ENCODE measurements at regions not wholly inside any gene's neighbourhood (a gene's known extent, or its start where the extent isn't known, plus 50 kb on each side); places are given as distances from the start of the nearest gene placed in this dataset.

DNA sequence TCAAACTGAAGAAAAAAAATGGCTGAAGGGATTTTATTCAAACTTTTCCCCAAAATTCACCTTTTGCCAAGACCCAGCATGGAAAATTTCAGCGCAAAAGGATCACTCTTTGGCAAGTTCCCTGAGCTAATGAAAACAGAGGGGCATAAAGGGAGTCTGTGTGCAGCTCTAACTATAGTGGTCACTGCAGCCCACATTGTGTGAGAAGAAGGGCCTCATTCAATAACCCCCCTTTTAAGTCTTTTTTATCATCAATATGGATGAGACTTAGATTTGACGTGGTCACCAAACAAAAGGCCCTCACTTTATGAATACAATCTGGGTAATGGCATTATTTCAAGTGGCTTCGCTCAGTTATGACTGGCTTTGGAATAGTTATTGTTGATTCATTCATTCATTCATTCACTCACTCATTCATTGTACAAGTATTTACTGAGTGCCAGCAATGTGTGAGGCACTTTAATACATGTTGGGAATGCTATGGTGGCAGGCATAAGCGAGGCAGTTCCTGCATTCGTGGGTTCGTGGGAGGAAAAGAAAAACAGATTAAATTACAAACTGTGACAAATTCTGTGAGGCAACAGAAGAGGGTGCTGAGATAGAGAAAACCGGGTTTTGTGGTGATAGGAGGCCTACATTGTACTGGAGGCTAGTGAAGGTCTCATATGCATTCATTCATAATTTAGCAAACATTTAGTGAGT lies 145.7 kb upstream of the KLF4 start:
- TF ChIP-seq MAX (IDR thresholded peaks at IDR 0.05; ENCODE audit: low read depth, low read length): no peak
- no peak for TF ChIP-seq POLR2A (IDR thresholded peaks at IDR 0.05; ENCODE audit: extremely low read depth, insufficient read length)
- no peak for TF ChIP-seq CTCF (IDR thresholded peaks at IDR 0.05; ENCODE audit: low read depth, low read length)
- TF ChIP-seq MYC (IDR thresholded peaks at IDR 0.05; ENCODE audit: low read depth, low read length): no peak
- peak; percentile 81 for DNase-seq (ENCODE audit: low read depth)
- peak overlapping the region; percentile 32 for H3K4me3 ChIP-seq (ENCODE audit: low read depth, low read length)

- H3K4me3 ChIP-seq (ENCODE audit: low read depth, low read length): no peak overlapping the region
- TF ChIP-seq POLR2A (IDR thresholded peaks at IDR 0.05; ENCODE audit: extremely low read depth, insufficient read length) (no peak), MYC (IDR thresholded peaks at IDR 0.05; ENCODE audit: low read depth, low read length) (no peak), CTCF (IDR thresholded peaks at IDR 0.05; ENCODE audit: low read depth, low read length) (no peak), MAX (IDR thresholded peaks at IDR 0.05; ENCODE audit: low read depth, low read length) (no peak)
- no peak for DNase-seq (ENCODE audit: low read depth)
Measured at GRCh38 chr9:107633406-107633805, 143.8 kb upstream of the KLF4 start.

- DNase-seq (ENCODE audit: low read depth): no peak
- TF ChIP-seq POLR2A (IDR thresholded peaks at IDR 0.05; ENCODE audit: extremely low read depth, insufficient read length) (no peak), MAX (IDR thresholded peaks at IDR 0.05; ENCODE audit: low read depth, low read length) (no peak), MYC (IDR thresholded peaks at IDR 0.05; ENCODE audit: low read depth, low read length) (no peak), CTCF (IDR thresholded peaks at IDR 0.05; ENCODE audit: low read depth, low read length) (no peak)
- H3K4me3 ChIP-seq (ENCODE audit: low read depth, low read length): no peak overlapping the region
Measured at GRCh38 chr9:107632661-107633060, 143.1 kb upstream of the KLF4 start.

- no peak overlapping the region for H3K4me3 ChIP-seq (ENCODE audit: low read depth, low read length)
- TF ChIP-seq POLR2A (IDR thresholded peaks at IDR 0.05; ENCODE audit: extremely low read depth, insufficient read length): no peak
- no peak for TF ChIP-seq MYC (IDR thresholded peaks at IDR 0.05; ENCODE audit: low read depth, low read length)
- TF ChIP-seq CTCF (IDR thresholded peaks at IDR 0.05; ENCODE audit: low read depth, low read length): no peak
- no peak for TF ChIP-seq MAX (IDR thresholded peaks at IDR 0.05; ENCODE audit: low read depth, low read length)
- no peak for DNase-seq (ENCODE audit: low read depth)
Measured at GRCh38 chr9:107632216-107632615, 142.6 kb upstream of the KLF4 start.

DNA sequence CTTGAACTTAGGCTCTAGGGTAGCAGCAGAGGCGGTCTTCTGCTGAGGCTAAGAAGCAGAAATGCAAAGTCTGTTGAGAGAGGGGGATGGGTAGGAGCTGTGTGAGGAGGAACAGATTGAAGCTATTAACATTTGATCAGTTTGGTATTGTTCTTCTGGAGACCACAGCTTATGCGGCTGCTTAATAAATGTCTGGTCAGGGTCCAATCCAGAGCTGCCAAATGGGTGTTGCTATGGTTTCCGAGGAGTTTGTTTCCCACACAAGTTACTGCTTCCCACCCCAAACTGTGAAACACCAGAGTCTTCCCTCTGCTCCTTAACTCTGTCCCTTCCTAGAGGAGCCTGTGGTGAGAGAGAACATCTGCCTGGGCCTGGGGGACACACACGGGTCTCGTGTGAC lies 142.2 kb upstream of the KLF4 start:
- no peak overlapping the region for H3K4me3 ChIP-seq (ENCODE audit: low read depth, low read length)
- TF ChIP-seq MYC (IDR thresholded peaks at IDR 0.05; ENCODE audit: low read depth, low read length) (no peak), POLR2A (IDR thresholded peaks at IDR 0.05; ENCODE audit: extremely low read depth, insufficient read length) (no peak), MAX (IDR thresholded peaks at IDR 0.05; ENCODE audit: low read depth, low read length) (no peak), CTCF (IDR thresholded peaks at IDR 0.05; ENCODE audit: low read depth, low read length) (no peak)
- DNase-seq (ENCODE audit: low read depth): no peak
